ENCODE measurements at regions not wholly inside any gene's neighbourhood (a gene's known extent, or its start where the extent isn't known, plus 50 kb on each side); places are given as distances from the start of the nearest gene placed in this dataset.
"Not testable (repeated sequence)": the region's sequence is repeated elsewhere in the genome, so short reads cannot be mapped to it uniquely, and the experiment has no call there.

DNA sequence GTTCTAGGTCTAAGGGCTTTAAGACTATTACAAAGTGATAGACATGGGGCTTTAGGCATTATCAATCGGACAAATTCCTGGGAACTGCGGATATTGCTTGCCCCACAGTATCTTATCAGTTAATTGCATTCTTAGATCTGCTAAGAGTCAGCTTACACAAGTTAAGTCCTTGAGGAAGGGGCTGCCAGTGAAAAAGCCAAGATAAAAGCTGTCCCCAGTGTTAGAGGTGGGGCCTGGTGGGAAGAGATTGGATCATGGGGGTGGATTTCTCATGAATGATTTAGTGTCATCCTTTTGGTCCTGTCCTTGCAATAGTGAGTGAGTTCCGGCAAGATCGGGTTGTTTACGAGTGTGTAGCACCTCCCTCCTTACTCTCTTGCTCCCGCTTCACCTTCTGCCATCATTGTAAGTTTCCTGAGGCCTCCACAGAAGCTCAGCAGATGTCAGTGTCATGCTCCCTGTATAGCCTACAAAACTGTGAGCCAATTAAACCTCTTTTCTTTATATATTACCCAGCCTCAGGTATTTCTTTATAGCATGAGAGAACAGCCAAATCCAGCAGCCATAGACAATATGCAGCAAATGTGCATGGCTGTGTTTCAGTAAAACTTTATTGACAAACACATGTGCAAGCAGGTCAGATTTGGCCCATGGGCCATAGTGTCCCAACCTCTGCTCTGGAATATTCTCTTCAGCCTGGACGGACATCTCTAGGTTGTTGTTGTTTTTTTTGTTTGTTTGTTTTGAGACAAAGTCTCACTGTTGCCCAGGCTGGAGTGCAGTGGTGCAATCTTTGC, 169.6 kb upstream of the CCZ1B start:
- not testable (repeated sequence) for ATAC-seq

DNA sequence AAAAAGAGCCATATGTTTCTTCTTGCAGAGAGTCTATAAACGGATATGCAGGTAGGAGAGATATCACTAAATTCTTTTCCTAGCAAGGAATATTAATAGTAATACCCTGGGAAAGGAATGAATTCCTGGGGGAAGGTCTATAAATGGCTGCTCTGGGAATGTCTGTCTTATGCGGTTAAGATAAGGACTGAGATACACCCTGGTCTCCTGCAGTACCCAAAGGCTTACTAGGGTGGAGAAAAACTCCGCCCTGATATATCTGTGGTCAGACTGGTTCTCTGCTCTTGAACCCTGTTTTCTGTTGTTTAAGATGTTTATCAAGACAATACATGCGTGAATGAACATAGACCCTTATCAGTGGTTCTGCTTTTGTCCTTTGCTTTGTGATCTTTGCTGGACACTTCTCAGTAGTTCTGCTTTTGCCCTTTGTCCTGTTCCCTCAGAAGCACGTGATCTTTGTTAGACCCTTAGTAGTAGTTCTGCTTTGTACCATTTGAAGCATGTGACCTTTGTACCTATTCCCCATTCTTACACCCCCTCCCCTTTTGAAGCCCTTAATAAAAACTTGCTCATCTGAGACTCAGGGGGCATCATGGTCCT, 173.1 kb upstream of the CCZ1B start:
- ATAC-seq, result not testable (repeated sequence)

DNA sequence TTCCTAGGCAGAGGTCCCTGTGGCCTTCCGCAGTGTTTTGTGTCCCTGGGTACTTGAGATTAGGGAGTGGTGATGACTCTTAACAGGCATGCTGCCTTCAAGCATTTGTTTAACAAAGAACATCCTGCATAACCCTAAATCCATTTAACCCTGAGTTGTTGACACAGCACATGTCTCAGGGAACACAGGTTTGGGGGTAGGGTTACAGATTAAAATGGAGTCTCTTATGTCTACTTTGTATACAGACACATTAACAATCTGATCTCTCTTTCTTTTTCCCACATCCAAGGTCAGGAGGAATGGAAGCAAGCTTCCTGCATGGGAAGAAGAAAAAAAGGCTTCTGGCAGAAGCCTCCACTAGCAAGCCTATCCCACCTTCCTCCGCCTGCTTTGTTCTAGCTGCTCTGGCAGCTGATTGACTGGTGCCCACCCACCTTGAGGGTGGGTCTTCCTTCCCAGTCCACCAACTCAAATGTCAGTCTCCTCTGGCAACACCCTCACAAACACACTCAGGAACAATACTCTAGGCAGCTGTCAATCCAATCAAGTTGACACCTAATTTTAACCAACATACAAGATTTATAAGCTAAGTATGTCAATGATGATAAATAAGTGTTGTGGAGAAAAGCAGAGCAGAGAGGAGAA, 176.5 kb upstream of the CCZ1B start:
- TF ChIP-seq, protein P1, sequence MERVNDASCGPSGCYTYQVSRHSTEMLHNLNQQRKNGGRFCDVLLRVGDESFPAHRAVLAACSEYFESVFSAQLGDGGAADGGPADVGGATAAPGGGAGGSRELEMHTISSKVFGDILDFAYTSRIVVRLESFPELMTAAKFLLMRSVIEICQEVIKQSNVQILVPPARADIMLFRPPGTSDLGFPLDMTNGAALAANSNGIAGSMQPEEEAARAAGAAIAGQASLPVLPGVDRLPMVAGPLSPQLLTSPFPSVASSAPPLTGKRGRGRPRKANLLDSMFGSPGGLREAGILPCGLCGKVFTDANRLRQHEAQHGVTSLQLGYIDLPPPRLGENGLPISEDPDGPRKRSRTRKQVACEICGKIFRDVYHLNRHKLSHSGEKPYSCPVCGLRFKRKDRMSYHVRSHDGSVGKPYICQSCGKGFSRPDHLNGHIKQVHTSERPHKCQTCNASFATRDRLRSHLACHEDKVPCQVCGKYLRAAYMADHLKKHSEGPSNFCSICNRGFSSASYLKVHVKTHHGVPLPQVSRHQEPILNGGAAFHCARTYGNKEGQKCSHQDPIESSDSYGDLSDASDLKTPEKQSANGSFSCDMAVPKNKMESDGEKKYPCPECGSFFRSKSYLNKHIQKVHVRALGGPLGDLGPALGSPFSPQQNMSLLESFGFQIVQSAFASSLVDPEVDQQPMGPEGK (CRISPR knock-in tag; IDR thresholded peaks at IDR 0.05; ENCODE audit: borderline replicate concordance), result no peak
- TF ChIP-seq BACH2 (CRISPR knock-in tag; IDR thresholded peaks at IDR 0.05; ENCODE audit: borderline replicate concordance) (no peak), ZNF565 (CRISPR knock-in tag; conservative IDR thresholded peaks at IDR 0.05; ENCODE audit: low read depth) (no peak), TCF4 (CRISPR knock-in tag; IDR thresholded peaks at IDR 0.05; ENCODE audit: borderline replicate concordance) (no peak), ZFP3 (CRISPR knock-in tag; IDR thresholded peaks at IDR 0.05) (no peak)
- no peak for ATAC-seq

DNA sequence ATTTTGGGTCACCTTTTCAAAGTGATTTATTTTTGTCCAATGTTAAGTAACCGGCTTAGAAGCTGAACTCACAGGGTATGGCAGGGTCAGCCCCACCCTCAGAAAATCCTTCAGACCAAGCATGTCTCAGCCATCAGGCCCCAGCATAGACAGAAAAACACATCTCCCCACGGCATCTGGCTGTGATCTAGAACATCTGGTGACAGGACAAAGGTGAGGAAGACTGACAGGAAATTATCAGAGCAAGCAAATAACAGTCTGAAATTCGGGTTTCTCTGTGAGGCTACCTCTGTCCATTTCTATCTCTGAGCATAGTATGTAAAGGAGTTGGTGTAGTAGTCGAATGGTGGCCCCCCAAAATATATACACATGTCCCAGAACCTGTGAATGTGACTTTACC, 177.0 kb upstream of the C1GALT1 start:
- TF ChIP-seq TCF4 (CRISPR knock-in tag; IDR thresholded peaks at IDR 0.05; ENCODE audit: borderline replicate concordance) (no peak), BACH2 (CRISPR knock-in tag; IDR thresholded peaks at IDR 0.05; ENCODE audit: borderline replicate concordance) (no peak), TOX (CRISPR knock-in tag; IDR thresholded peaks at IDR 0.05; ENCODE audit: borderline replicate concordance) (no peak), ZC3H10 (CRISPR knock-in tag; IDR thresholded peaks at IDR 0.05) (no peak), ZNF8 (CRISPR knock-in tag; IDR thresholded peaks at IDR 0.05) (no peak), GLIS3 (CRISPR knock-in tag; IDR thresholded peaks at IDR 0.05) (no peak), ARNTL (CRISPR knock-in tag; IDR thresholded peaks at IDR 0.05; ENCODE audit: borderline replicate concordance, low read depth) (no peak), ZFP3 (CRISPR knock-in tag; IDR thresholded peaks at IDR 0.05) (no peak), OSR1 (CRISPR knock-in tag; IDR thresholded peaks at IDR 0.05) (no peak), ISL1 (CRISPR knock-in tag; IDR thresholded peaks at IDR 0.05) (no peak), CSDC2 (CRISPR knock-in tag; IDR thresholded peaks at IDR 0.05) (no peak), ESRRG (CRISPR knock-in tag; IDR thresholded peaks at IDR 0.05) (no peak), SNAI2 (CRISPR knock-in tag; IDR thresholded peaks at IDR 0.05) (no peak), ZFP30 (CRISPR knock-in tag; IDR thresholded peaks at IDR 0.05) (no peak), PPARA (CRISPR knock-in tag; IDR thresholded peaks at IDR 0.05; ENCODE audit: borderline replicate concordance) (no peak)
- TF ChIP-seq, protein P2, sequence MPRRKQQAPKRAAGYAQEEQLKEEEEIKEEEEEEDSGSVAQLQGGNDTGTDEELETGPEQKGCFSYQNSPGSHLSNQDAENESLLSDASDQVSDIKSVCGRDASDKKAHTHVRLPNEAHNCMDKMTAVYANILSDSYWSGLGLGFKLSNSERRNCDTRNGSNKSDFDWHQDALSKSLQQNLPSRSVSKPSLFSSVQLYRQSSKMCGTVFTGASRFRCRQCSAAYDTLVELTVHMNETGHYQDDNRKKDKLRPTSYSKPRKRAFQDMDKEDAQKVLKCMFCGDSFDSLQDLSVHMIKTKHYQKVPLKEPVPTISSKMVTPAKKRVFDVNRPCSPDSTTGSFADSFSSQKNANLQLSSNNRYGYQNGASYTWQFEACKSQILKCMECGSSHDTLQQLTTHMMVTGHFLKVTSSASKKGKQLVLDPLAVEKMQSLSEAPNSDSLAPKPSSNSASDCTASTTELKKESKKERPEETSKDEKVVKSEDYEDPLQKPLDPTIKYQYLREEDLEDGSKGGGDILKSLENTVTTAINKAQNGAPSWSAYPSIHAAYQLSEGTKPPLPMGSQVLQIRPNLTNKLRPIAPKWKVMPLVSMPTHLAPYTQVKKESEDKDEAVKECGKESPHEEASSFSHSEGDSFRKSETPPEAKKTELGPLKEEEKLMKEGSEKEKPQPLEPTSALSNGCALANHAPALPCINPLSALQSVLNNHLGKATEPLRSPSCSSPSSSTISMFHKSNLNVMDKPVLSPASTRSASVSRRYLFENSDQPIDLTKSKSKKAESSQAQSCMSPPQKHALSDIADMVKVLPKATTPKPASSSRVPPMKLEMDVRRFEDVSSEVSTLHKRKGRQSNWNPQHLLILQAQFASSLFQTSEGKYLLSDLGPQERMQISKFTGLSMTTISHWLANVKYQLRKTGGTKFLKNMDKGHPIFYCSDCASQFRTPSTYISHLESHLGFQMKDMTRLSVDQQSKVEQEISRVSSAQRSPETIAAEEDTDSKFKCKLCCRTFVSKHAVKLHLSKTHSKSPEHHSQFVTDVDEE (CRISPR knock-in tag; IDR thresholded peaks at IDR 0.05), result no peak
- TF ChIP-seq, protein P1 (CRISPR knock-in tag; IDR thresholded peaks at IDR 0.05; ENCODE audit: borderline replicate concordance), result no peak
- no peak for ATAC-seq

DNA sequence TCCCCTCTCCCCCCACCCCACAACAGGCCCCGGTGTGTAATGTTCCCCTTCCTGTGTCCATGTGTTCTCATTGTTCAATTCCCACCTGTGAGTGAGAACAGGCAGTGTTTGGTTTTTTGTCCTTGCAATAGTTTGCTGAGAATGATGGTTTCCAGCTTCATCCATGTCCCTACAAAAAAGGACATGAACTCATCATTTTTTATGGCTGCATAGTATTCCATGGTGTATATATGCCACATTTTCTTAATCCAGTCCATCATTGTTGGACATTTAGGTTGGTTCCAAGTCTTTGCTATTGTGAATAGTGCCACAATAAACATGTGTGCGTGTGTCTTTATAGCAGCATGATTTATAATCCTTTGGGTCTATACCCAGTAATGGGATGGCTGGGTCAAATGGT, 176.4 kb upstream of the C1GALT1 start:
- ATAC-seq, result not testable (repeated sequence)

DNA sequence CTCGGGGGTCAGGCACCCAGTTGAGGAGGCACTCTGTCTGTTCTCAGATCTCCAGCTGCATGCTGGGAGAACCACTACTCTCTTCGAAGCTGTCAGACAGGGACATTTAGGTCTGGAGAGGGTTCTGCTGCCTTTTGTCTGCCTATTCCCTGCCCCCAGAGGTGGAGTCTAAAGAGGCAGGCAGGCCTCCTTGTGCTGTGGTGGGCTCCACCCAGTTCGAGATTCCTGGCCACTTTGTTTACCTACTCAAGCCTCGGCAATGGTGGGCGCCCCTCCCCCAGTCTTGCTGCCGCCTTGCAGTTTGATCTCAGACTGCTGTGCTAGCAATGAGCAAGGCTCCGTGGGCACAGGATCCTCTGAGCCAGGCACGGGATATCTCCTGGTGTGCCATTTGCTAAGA, 171.1 kb upstream of the C1GALT1 start:
- ATAC-seq, result not testable (repeated sequence)

DNA sequence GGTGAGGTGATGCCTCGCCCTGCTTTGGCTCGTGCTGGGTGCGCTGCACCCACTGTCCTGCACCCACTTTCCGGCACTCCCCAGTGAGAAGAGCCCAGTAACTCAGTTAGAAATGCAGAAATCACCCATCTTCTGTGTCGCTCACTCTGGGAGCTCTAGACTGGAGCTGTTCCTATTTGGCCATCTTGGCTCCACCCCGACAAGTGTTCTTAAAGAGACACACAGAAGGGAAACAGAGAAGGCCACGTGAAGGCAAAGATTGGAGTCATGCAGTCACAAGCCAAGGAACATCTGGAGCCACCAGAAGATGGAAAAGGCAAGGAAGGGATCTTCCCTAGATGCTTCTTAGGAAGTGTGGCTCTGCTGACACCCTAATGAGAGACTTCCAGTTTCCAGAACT, 170.6 kb upstream of the C1GALT1 start:
- not testable (repeated sequence) for ATAC-seq
